Stimulated activated CD8-positive, alpha-beta memory T cell treated with anti-CD3 and anti-CD28 coated beads, Interleukin-15, amount 100 ng/mL, for 48 hours (primary cell): ENCODE measurements at regions not wholly inside any gene's neighbourhood (a gene's known extent, or its start where the extent isn't known, plus 50 kb on each side); places are given as distances from the start of the nearest gene placed in this dataset.

ENCODE experiments used
- DNase-seq, 2 donors: peaks; one replicate each; pipeline ENCODE4 v3.0.0-alpha.2; 2020; ENCODE audit warnings: low read depth in 2 of 2

DNA sequence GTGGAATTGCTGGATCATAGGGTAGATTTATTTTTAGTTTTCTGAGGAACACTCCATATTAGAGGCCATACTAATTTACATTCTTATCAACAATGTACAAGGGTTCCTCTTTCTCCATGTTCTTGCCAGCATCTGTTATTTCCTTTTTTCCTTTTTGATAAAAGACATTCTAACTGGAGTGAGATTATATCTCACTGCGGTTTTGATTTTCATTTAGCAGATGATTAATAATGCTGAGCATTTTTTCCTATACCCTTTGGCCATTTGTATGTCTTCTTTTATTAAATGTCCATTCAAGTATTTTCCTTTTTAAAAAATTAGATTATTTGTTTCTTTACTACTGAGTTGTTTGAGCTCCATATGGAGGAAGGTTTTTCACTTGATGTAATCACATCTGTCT, 1189.5 kb downstream of the ZPLD1 start:
- DNase-seq, result no peak

DNA sequence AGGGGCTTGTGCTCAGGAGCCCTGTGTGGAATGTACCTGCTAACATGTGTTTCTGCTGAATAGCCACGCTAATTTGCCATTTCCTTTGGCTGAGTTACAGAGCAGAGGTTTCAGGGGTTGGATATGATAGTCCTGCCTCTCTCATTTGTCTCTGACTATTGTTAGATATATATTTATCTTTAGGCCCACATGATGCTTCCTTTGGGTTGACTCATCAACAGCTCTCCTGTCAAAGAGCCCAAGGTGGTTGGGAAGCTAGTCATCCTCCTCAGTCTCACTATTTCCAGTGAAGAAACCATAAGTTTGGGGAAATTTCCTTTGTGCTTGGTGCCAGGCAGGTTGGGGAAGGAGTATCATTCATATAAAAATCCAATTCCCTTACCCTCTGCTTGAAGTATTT, 1194.6 kb downstream of the ZPLD1 start:
- DNase-seq, result no peak

- no peak for DNase-seq
Observed at GRCh38 chr3:103644450-103644849, 1209.6 kb downstream of the ZPLD1 start.

DNA sequence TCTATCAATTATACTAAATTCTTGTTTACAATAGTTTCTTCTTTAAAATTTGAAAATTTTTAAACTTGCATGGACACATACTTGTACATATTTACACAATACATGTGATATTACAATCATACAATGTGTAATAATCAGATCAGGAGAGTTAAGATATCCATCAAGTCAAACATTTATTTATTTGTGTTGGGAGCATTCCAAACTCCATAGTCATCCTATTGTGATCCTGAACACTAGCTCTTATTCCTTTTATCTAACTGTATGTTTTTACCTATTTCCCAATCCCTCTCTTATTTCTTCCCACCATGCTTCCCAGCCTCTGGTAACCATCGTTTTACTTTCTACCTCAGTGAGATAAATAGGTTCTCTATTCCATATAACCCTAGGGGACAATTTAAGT, 1219.2 kb downstream of the ZPLD1 start:
- no peak for DNase-seq

DNA sequence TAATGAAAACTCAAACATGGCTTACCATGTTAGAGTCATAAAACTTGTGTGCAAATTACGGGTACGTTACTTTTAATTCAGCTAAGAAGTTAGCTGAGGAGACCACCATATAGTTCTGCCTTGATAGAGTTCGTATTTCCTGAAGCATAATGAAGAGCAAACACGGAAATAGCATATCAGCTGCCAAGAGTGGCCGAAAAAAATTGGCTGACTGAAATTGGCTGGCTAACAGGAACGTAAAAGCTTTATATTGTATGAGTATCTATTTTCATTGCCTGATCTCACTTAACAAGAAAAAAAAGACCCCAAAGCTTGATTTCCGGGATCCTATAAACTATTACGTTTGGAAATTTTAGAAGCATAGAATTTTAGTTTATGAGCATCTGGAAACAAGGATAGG, 1222.9 kb downstream of the ZPLD1 start:
- DNase-seq, result no peak

DNA sequence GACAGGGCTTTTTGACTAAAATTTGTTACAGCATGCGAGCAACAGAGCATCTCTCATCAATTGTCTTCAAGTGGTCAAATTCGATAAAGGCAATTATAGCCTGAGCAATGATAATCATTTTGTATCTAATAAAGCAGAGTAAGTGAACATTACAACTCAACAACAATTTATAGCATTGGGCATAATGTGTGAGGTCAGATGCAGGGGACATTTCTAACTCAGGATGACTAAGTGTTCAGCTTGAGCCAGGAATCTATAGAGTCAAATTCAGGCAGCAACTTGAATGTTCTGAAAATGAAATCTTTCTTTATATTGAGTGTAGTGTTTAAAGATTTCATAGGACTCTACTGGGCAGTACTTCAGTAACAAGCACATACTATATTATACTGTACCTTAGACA, 1226.0 kb downstream of the ZPLD1 start:
- no peak for DNase-seq

DNA sequence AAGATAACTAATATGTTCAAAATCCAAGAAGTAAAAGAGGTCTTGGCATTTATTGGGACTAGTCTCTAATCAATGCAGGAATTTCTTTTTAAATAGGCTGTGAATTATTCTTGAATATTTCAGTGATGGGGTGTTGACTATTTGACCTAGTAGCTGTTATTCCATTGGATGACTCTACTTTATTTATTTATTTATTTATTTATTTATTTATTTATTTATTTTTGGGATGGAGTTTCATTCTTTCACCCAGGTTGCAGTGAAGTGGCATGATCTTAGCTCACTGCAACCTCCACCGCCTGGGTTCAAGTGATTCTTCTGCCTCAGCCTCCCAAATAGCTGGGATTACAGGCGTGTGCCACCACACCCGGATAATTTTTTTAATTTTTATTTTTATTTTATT, 1227.8 kb downstream of the ZPLD1 start:
- DNase-seq, result no peak

- DNase-seq, result no peak
Observed at GRCh38 chr3:103672346-103672745, 1237.5 kb downstream of the ZPLD1 start.

DNA sequence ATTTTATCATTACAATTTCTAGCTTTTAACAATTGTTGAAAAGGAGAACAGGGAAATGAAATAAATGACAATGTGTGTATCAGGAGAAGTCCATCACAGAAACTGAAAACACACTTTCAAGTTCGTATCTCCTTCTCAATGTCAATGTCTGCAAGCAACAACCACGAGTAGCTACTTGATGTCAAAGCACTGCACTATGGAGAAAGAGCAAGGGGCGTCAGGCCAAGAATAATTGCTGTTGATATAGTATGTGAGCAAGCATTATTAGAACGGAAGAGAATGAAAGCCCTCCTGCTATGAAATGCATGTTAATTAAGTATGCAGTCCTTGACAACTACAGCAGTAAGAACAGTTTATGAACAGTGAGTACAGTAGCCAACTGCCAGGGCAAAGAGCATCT, 1250.1 kb downstream of the ZPLD1 start:
- DNase-seq, result no peak

DNA sequence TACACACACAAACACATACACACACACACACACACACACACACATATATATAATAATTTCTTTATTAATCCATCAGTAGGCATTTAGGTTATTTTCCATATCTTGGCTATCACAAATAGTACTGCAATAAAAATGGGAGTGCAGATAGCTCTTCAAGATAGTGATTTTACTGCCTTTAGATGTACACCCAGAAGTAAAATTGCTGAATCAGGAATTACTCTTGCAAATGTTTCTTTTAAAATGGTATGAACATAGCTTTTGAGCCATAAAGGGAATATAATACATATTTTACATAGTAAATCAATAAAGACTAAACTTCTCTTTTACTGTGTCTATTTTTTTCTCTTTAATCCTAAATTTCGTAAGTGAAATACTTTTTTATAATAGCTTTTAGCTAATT, 1251.1 kb downstream of the ZPLD1 start:
- no peak for DNase-seq

- DNase-seq, result no peak
Observed at GRCh38 chr3:103690536-103690935, 1255.7 kb downstream of the ZPLD1 start.

DNA sequence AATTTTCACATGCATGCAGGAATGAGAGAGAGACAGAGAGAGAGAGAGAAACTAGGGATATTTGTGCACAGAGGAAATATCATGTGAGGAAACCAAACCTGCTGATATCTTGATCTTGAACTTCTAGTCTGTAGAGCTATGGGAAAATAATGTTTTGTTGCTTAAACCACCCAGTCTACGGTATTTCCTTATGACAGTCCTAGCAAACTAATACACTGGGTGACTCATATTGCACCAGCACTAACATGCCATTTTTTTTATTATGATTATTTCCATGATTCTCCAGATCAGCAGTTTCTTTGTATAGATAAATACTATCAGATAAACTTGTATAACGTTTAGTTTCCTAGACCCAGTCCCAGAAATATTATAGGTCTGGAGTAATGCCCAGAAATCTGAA, 1259.0 kb downstream of the ZPLD1 start:
- DNase-seq, result no peak

GRCh38 chr3:103698646-103699045, 1263.8 kb downstream of the ZPLD1 start:
- no peak for DNase-seq

DNA sequence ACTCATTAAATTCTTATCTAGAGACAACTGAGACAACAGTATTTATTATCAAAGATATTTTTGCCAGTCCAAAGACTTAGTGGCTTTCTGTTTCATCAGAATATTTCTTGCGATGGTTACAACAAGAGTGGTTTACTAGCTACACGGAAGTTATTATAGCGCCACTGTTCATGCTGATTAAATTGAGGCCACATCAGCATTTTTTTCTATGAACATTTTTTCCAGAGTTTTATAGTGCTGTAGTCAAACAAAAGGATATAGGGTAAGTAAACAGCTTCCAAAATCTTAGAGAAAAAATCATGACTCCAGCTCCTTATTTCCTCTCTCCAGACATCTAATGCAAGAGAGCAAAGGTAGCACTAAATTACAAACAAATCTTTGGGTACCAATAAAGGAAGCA, 1264.4 kb downstream of the ZPLD1 start:
- no peak for DNase-seq

DNA sequence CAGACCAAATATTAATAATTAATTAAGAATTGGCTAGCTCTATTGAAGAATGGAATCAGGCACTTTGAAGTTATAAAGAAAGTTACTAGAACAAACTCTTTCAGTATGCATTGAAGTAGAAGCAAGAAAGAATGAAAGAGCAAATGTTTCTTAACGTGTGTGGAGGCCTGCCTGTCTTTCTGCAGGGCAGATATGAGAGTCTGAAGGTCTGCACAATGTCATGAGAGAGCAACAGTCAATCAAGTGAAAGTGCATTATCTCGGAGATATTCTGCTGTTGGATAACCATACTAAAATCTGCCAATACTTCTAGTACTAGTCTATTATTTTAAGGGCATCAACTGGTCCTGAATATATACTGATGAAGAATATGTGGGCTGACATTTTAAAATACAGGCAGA, 1270.8 kb downstream of the ZPLD1 start:
- no peak for DNase-seq

- no peak for DNase-seq
Observed at GRCh38 chr3:103706671-103707070, 1271.9 kb downstream of the ZPLD1 start.

- DNase-seq, result no peak
Observed at GRCh38 chr3:103711670-103712069, 1276.9 kb downstream of the ZPLD1 start.

DNA sequence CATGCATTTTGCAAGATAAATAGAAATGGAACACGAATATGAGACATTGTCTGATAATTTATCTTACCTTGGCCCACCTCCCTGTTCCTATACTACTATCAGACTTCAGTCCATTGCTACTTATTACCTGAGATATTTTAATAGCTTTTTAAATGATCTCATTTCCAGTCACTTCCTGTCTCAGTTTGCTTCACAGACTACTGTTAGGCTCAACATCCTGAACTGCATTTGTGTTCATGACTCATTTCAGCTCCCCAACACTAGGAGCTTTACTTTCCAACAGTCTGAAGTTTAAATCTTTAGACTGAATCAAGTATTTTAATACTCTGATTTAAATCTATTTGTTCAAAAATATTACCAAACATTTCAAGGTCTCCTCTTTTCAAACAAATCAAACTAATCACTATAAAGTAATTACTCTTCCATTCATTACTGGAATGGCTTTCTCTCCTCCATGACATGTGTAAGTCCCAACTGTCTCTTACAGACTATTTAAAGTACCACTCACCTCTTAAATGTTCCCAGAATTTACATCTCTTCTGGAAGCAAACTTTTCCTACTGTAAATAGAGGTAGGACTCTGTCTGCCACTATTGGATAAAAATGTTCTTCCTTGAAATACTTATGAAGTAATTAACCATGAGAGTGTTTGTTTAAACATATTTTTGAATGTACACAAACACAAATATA, 1277.6 kb downstream of the ZPLD1 start:
- DNase-seq, result no peak

DNA sequence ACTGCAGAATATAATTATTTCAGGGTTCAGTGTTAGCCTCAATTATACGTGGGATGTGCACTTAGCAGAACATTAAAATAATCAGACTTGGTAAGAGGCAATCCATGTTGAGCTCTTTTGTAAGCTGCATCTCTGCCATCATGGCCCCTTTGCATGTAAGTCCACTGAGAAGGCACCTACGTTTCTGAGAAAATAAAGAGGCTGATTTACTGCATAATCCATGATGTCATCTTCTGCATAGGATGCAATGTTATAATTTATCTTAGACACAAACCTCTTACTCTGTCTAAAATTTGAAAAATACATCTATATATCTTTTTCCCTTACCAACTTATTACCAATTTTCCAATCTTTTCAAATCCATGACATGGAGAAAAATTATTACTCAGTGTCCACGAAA, 1294.7 kb downstream of the ZPLD1 start:
- DNase-seq, result no peak

- DNase-seq, result no peak
Observed at GRCh38 chr3:103730744-103731143, 1295.9 kb downstream of the ZPLD1 start.

- DNase-seq, result no peak
Observed at GRCh38 chr3:103752986-103753385, 1318.2 kb downstream of the ZPLD1 start.

DNA sequence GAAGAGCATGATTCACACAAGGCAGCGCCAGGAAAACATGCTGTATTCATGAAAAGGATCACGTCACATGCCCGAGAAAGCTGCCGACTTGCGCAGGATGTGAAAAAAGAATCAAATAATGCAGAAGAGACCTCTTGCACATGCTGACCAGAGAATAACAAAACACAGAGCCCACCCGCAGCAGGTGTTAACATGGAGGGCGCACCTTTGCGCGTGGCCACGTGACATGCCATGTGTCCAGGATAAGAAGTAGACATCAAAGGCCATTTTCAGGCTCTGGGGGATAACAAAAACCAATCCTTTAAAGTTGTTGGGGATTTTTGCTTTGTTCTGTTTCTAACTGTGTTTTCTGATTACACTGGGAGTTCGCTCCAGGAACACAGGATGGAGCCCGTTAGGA, 1332.8 kb downstream of the ZPLD1 start:
- DNase-seq, result no peak

DNA sequence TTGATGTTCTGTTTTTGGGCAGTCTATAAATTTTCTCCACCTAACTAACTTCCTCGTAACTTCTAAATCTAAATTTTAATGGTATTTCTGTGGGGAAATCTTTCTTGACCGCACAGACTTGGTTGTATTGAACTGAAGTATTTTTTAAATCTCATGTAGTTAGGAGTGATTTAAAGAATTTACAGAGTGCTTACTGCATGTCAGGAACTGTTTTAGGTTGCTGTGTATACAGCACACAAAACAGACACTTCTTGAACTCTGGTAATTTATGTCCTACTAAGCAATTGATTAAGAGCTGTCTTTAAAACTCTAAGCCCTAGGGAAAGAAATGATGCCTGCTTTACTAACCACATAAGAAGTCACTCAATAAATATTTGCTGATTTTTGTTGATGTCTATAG, 1350.2 kb downstream of the ZPLD1 start:
- no peak for DNase-seq

GRCh38 chr3:103785537-103785936, 1350.7 kb downstream of the ZPLD1 start:
- DNase-seq, result no peak
